ENCODE measurements at regions not wholly inside any gene's neighbourhood (a gene's known extent, or its start where the extent isn't known, plus 50 kb on each side); places are given as distances from the start of the nearest gene placed in this dataset.

DNA sequence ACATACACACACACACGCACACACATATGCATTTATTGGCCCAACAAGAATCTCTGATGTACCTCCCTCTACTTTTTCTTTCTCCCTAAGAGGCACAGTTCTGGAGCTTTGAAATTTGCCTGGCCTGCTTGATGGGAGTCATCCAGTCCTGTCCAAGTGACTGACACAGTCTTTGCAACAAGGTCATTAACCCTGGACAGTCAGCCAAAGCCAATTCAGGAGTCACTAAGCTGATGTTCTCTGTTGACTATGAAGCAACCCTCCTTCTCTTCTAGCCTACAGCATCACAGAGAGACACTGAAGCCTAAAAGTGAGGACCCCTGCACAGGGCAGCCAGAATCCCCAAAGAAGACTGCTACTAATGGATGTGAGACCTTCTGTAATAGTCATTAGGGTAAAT, 123.1 kb downstream of the HHIPL2 start:
- TF ChIP-seq, protein P1, sequence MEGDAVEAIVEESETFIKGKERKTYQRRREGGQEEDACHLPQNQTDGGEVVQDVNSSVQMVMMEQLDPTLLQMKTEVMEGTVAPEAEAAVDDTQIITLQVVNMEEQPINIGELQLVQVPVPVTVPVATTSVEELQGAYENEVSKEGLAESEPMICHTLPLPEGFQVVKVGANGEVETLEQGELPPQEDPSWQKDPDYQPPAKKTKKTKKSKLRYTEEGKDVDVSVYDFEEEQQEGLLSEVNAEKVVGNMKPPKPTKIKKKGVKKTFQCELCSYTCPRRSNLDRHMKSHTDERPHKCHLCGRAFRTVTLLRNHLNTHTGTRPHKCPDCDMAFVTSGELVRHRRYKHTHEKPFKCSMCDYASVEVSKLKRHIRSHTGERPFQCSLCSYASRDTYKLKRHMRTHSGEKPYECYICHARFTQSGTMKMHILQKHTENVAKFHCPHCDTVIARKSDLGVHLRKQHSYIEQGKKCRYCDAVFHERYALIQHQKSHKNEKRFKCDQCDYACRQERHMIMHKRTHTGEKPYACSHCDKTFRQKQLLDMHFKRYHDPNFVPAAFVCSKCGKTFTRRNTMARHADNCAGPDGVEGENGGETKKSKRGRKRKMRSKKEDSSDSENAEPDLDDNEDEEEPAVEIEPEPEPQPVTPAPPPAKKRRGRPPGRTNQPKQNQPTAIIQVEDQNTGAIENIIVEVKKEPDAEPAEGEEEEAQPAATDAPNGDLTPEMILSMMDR (IDR thresholded peaks at IDR 0.05; ENCODE audit: low read depth, low read length): no peak
- TF ChIP-seq EZH2phosphoT487 (IDR thresholded peaks at IDR 0.05; ENCODE audit: low read depth): no peak
